IPS-18c (cell line): ENCODE measurements at regions not wholly inside any gene's neighbourhood (a gene's known extent, or its start where the extent isn't known, plus 50 kb on each side); places are given as distances from the start of the nearest gene placed in this dataset.

Source experiments
- H3K4me3 ChIP-seq: 2 replicates; pipeline ENCODE4 v1.7.0; 2013; ENCODE audit warnings: low read depth, mild to moderate bottlenecking, low read length, moderate library complexity; ENCODE audit not compliant: insufficient read depth
- H3K9me3 ChIP-seq: one replicate; pipeline ENCODE4 v1.6.1; 2013; ENCODE audit warnings: mild to moderate bottlenecking, low read length, moderate library complexity; ENCODE audit not compliant: control insufficient read depth, insufficient read depth

GRCh38 chr4:177638871-177639270 is 196.6 kb upstream of the AGA start:
- no peak overlapping the region for H3K4me3 ChIP-seq
- no peaks in the 10 kb centered on the region for H3K9me3 ChIP-seq

- H3K9me3 ChIP-seq = no peaks in the 10 kb centered on the region
- H3K4me3 ChIP-seq = no peak overlapping the region
Measured at GRCh38 chr4:177640864-177641263, 198.6 kb upstream of the AGA start.

GRCh38 chr4:177660223-177660622 is 218.0 kb upstream of the AGA start:
- H3K9me3 ChIP-seq = no peaks in the 10 kb centered on the region
- H3K4me3 ChIP-seq = no peak overlapping the region

GRCh38 chr4:177667687-177668086 is 225.4 kb upstream of the AGA start:
- H3K4me3 ChIP-seq = no peak overlapping the region
- no peaks in the 10 kb centered on the region for H3K9me3 ChIP-seq

- Histone ChIP-seq H3K4me3 (no peak overlapping the region), H3K9me3 (no peaks in the 10 kb centered on the region)
Measured at GRCh38 chr4:177671387-177671786, 229.2 kb upstream of the AGA start.

- no peak overlapping the region for H3K4me3 ChIP-seq
- H3K9me3 ChIP-seq = no peaks in the 10 kb centered on the region
Measured at GRCh38 chr4:177671845-177672244, 229.6 kb upstream of the AGA start.

GRCh38 chr4:177673985-177674489 is 231.8 kb upstream of the AGA start:
- no peaks in the 10 kb centered on the region for H3K9me3 ChIP-seq
- H3K4me3 ChIP-seq = no peak overlapping the region

- Histone ChIP-seq H3K4me3 (no peak overlapping the region), H3K9me3 (no peaks in the 10 kb centered on the region)
Measured at GRCh38 chr4:177680308-177680707, 238.1 kb upstream of the AGA start.

- Histone ChIP-seq H3K9me3 (no peaks in the 10 kb centered on the region), H3K4me3 (no peak overlapping the region)
Measured at GRCh38 chr4:177681902-177682301, 239.7 kb upstream of the AGA start.

- no peaks in the 10 kb centered on the region for H3K9me3 ChIP-seq
- no peak overlapping the region for H3K4me3 ChIP-seq
Measured at GRCh38 chr4:177687117-177687516, 244.9 kb upstream of the AGA start.

GRCh38 chr4:177692907-177693306 is 250.7 kb upstream of the AGA start:
- H3K4me3 ChIP-seq = no peak overlapping the region

GRCh38 chr4:177696438-177696966 is 254.3 kb upstream of the AGA start:
- H3K9me3 ChIP-seq = no peaks in the 10 kb centered on the region
- no peak overlapping the region for H3K4me3 ChIP-seq

More at GRCh38 chr4:177692907-177693306, 250.7 kb upstream of the AGA start:
- no peaks in the 10 kb centered on the region for H3K9me3 ChIP-seq

- no peaks in the 10 kb centered on the region for H3K9me3 ChIP-seq
- H3K4me3 ChIP-seq = no peak overlapping the region
Measured at GRCh38 chr4:177699365-177700213, 257.4 kb upstream of the AGA start.

- Histone ChIP-seq H3K4me3 (no peak overlapping the region), H3K9me3 (no peaks in the 10 kb centered on the region)
Measured at GRCh38 chr4:177706916-177707315, 264.7 kb upstream of the AGA start.

GRCh38 chr4:177713454-177713853 is 271.2 kb upstream of the AGA start:
- H3K4me3 ChIP-seq = no peak overlapping the region
- H3K9me3 ChIP-seq = no peaks in the 10 kb centered on the region

GRCh38 chr4:177717407-177717806 is 275.2 kb upstream of the AGA start:
- no peaks in the 10 kb centered on the region for H3K9me3 ChIP-seq
- H3K4me3 ChIP-seq = no peak overlapping the region

- Histone ChIP-seq H3K4me3 (no peak overlapping the region), H3K9me3 (no peaks in the 10 kb centered on the region)
Measured at GRCh38 chr4:177718514-177718913, 276.3 kb upstream of the AGA start.

GRCh38 chr4:177726111-177726510 is 283.9 kb upstream of the AGA start:
- Histone ChIP-seq H3K9me3 (no peaks in the 10 kb centered on the region), H3K4me3 (no peak overlapping the region)
